HL-60 (cell line): ENCODE measurements at regions not wholly inside any gene's neighbourhood (a gene's known extent, or its start where the extent isn't known, plus 50 kb on each side); places are given as distances from the start of the nearest gene placed in this dataset.

Experiments
- POLR2AphosphoS5 ChIP-seq: IDR thresholded peaks from 2 replicates; pipeline ENCODE4 v1.6.1; 2012; ENCODE audit warnings: low read depth
- TF ChIP-seq, protein P1 (sequence below): IDR thresholded peaks from one replicate; pipeline ENCODE4 v1.5.1; 2011; ENCODE audit warnings: low read length, control low read depth, inconsistent platforms; ENCODE audit not compliant: insufficient read depth
- TF ChIP-seq, protein P2 (sequence below): IDR thresholded peaks from 2 replicates; pipeline ENCODE4 v1.6.1; 2012; ENCODE audit warnings: low read depth; ENCODE audit not compliant: insufficient replicate concordance

DNA sequence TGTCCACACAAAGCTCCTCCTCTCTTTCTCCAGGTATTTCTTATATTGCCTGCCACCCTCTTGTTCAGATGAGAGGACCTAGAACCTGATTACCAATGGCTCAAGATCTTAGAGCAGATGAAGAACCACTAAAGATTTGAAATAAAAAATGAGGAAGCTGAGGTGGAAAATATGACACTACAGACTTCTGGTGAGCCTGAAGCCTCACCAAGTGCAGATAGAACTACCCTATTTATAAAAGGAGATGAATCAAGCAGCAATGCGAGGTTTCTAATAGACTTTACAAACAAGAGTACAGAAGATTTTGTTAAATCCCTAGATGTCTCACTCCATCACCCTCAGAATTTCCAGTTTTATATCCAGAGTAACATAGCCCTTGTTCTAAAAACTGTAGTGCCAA, 345.8 kb downstream of the TBC1D4 start:
- TF ChIP-seq, protein P1, sequence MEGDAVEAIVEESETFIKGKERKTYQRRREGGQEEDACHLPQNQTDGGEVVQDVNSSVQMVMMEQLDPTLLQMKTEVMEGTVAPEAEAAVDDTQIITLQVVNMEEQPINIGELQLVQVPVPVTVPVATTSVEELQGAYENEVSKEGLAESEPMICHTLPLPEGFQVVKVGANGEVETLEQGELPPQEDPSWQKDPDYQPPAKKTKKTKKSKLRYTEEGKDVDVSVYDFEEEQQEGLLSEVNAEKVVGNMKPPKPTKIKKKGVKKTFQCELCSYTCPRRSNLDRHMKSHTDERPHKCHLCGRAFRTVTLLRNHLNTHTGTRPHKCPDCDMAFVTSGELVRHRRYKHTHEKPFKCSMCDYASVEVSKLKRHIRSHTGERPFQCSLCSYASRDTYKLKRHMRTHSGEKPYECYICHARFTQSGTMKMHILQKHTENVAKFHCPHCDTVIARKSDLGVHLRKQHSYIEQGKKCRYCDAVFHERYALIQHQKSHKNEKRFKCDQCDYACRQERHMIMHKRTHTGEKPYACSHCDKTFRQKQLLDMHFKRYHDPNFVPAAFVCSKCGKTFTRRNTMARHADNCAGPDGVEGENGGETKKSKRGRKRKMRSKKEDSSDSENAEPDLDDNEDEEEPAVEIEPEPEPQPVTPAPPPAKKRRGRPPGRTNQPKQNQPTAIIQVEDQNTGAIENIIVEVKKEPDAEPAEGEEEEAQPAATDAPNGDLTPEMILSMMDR: no peak
- TF ChIP-seq, protein P2, sequence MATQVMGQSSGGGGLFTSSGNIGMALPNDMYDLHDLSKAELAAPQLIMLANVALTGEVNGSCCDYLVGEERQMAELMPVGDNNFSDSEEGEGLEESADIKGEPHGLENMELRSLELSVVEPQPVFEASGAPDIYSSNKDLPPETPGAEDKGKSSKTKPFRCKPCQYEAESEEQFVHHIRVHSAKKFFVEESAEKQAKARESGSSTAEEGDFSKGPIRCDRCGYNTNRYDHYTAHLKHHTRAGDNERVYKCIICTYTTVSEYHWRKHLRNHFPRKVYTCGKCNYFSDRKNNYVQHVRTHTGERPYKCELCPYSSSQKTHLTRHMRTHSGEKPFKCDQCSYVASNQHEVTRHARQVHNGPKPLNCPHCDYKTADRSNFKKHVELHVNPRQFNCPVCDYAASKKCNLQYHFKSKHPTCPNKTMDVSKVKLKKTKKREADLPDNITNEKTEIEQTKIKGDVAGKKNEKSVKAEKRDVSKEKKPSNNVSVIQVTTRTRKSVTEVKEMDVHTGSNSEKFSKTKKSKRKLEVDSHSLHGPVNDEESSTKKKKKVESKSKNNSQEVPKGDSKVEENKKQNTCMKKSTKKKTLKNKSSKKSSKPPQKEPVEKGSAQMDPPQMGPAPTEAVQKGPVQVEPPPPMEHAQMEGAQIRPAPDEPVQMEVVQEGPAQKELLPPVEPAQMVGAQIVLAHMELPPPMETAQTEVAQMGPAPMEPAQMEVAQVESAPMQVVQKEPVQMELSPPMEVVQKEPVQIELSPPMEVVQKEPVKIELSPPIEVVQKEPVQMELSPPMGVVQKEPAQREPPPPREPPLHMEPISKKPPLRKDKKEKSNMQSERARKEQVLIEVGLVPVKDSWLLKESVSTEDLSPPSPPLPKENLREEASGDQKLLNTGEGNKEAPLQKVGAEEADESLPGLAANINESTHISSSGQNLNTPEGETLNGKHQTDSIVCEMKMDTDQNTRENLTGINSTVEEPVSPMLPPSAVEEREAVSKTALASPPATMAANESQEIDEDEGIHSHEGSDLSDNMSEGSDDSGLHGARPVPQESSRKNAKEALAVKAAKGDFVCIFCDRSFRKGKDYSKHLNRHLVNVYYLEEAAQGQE: no peak
- TF ChIP-seq POLR2AphosphoS5: no peak
